ENCODE measurements at regions not wholly inside any gene's neighbourhood (a gene's known extent, or its start where the extent isn't known, plus 50 kb on each side); places are given as distances from the start of the nearest gene placed in this dataset.
"Not testable (repeated sequence)": the region's sequence is repeated elsewhere in the genome, so short reads cannot be mapped to it uniquely, and the experiment has no call there.

GRCh38 chrX:40891798-40892197, 156.5 kb upstream of the MED14 start:
- no peak for DNase-seq (ENCODE audit: low spot score)

GRCh38 chrX:40893251-40893910, 158.0 kb upstream of the MED14 start:
- no peak for DNase-seq (ENCODE audit: low spot score)

GRCh38 chrX:40895246-40895645, 159.9 kb upstream of the MED14 start:
- no peak for DNase-seq (ENCODE audit: low spot score)

- no peak for DNase-seq (ENCODE audit: low spot score)
Measured at GRCh38 chrX:40897718-40898270, 162.5 kb upstream of the MED14 start.

- not testable (repeated sequence) for DNase-seq (ENCODE audit: low spot score)
Measured at GRCh38 chrX:40904739-40905138, 169.4 kb upstream of the MED14 start.

GRCh38 chrX:40908026-40908425, 172.7 kb upstream of the MED14 start:
- no peak for DNase-seq (ENCODE audit: low spot score)

- DNase-seq (ENCODE audit: low spot score), result no peak
Measured at GRCh38 chrX:40908857-40909475, 173.6 kb upstream of the MED14 start.

- no peak for DNase-seq (ENCODE audit: low spot score)
Measured at GRCh38 chrX:40912166-40912565, 173.1 kb upstream of the USP9X start.

- no peak for DNase-seq (ENCODE audit: low spot score)
Measured at GRCh38 chrX:40912576-40912975, 172.7 kb upstream of the USP9X start.

GRCh38 chrX:40920351-40920750, 164.9 kb upstream of the USP9X start:
- DNase-seq (ENCODE audit: low spot score), result no peak

- no peak for DNase-seq (ENCODE audit: low spot score)
Measured at GRCh38 chrX:40922307-40922706, 162.9 kb upstream of the USP9X start.

GRCh38 chrX:40926739-40927427, 158.4 kb upstream of the USP9X start:
- DNase-seq (ENCODE audit: low spot score), result not testable (repeated sequence)

GRCh38 chrX:40928076-40928475, 157.2 kb upstream of the USP9X start:
- DNase-seq (ENCODE audit: low spot score), result no peak

GRCh38 chrX:40931921-40932320, 153.3 kb upstream of the USP9X start:
- no peak for DNase-seq (ENCODE audit: low spot score)

- DNase-seq (ENCODE audit: low spot score), result peak; percentile 5
Measured at GRCh38 chrX:40933132-40933705, 152.0 kb upstream of the USP9X start.

GRCh38 chrX:40933706-40934425, 151.4 kb upstream of the USP9X start:
- peak; percentile 8 for DNase-seq (ENCODE audit: low spot score)

GRCh38 chrX:40936827-40937226, 148.4 kb upstream of the USP9X start:
- DNase-seq (ENCODE audit: low spot score), result no peak

- no peak for DNase-seq (ENCODE audit: low spot score)
Measured at GRCh38 chrX:40938423-40938822, 146.8 kb upstream of the USP9X start.

- DNase-seq (ENCODE audit: low spot score), result no peak
Measured at GRCh38 chrX:40943093-40943641, 142.1 kb upstream of the USP9X start.

- DNase-seq (ENCODE audit: low spot score), result peak; percentile 54
Measured at GRCh38 chrX:40945361-40945713, 139.9 kb upstream of the USP9X start.

GRCh38 chrX:40947276-40947675, 138.0 kb upstream of the USP9X start:
- no peak for DNase-seq (ENCODE audit: low spot score)

- no peak for DNase-seq (ENCODE audit: low spot score)
Measured at GRCh38 chrX:40949071-40949470, 136.2 kb upstream of the USP9X start.

Data from Ammon's horn (tissue), 1 donor.